ENCODE measurements at regions not wholly inside any gene's neighbourhood (a gene's known extent, or its start where the extent isn't known, plus 50 kb on each side); places are given as distances from the start of the nearest gene placed in this dataset.

- TF ChIP-seq, protein P1, sequence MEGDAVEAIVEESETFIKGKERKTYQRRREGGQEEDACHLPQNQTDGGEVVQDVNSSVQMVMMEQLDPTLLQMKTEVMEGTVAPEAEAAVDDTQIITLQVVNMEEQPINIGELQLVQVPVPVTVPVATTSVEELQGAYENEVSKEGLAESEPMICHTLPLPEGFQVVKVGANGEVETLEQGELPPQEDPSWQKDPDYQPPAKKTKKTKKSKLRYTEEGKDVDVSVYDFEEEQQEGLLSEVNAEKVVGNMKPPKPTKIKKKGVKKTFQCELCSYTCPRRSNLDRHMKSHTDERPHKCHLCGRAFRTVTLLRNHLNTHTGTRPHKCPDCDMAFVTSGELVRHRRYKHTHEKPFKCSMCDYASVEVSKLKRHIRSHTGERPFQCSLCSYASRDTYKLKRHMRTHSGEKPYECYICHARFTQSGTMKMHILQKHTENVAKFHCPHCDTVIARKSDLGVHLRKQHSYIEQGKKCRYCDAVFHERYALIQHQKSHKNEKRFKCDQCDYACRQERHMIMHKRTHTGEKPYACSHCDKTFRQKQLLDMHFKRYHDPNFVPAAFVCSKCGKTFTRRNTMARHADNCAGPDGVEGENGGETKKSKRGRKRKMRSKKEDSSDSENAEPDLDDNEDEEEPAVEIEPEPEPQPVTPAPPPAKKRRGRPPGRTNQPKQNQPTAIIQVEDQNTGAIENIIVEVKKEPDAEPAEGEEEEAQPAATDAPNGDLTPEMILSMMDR (IDR thresholded peaks at IDR 0.05): no peak
- TF ChIP-seq POLR2A (IDR thresholded peaks at IDR 0.05): no peak
These were observed 287.5 kb upstream of the VRK2 start for GRCh38 chr2:57759131-57759530.

All from esophagus squamous epithelium (tissue), 4 donors.